GM23338 (cell line): ENCODE measurements at regions not wholly inside any gene's neighbourhood (a gene's known extent, or its start where the extent isn't known, plus 50 kb on each side); places are given as distances from the start of the nearest gene placed in this dataset.

Experiments used
- ATAC-seq: fragments of 200-7000 bp; cut with Tn5 transposase; 3 replicates; pipeline ENCODE4 v1.9.1; 2020
- DNase-seq: peaks from one replicate; pipeline ENCODE4 v3.0.0-alpha.2; 2015; ENCODE audit warnings: low spot score
- H2AFZ ChIP-seq: fragments of 200-600 bp; sonication (generic); 2 replicates; pipeline ENCODE4 v1.8.0; 2016; ENCODE audit warnings: antibody characterized with exemption, mild to moderate bottlenecking, moderate library complexity
- H3F3A ChIP-seq: fragments of 200-600 bp; sonication (generic); replicated peaks from 2 replicates; pipeline ENCODE4 v1.8.0; 2017; ENCODE audit warnings: antibody characterized with exemption, mixed run types, low read depth
- H3K27ac ChIP-seq: fragments of 200-600 bp; sonication (generic); 2 replicates; pipeline ENCODE4 v1.6.1; 2016; ENCODE audit warnings: low read depth
- H3K27me3 ChIP-seq: fragments of 200-600 bp; sonication (generic); 2 replicates; pipeline ENCODE4 v1.8.0; 2016; ENCODE audit warnings: mild to moderate bottlenecking, mixed run types, moderate library complexity; ENCODE audit not compliant: insufficient read depth
- H3K36me3 ChIP-seq: fragments of 200-600 bp; sonication (generic); 2 replicates; pipeline ENCODE4 v1.8.0; 2016; ENCODE audit warnings: mild to moderate bottlenecking; ENCODE audit not compliant: insufficient read depth
- H3K4me1 ChIP-seq: fragments of 200-600 bp; sonication (generic); 2 replicates; pipeline ENCODE4 v1.8.0; 2016; ENCODE audit warnings: mild to moderate bottlenecking, moderate library complexity; ENCODE audit not compliant: insufficient read depth
- H3K4me2 ChIP-seq: fragments of 200-600 bp; sonication (generic); 2 replicates; pipeline ENCODE4 v1.7.1; 2017; ENCODE audit warnings: mixed run types
- H3K4me3 ChIP-seq: fragments of 200-600 bp; sonication (generic); 2 replicates; pipeline ENCODE4 v1.6.1; 2016; ENCODE audit warnings: mixed run types
- H3K79me2 ChIP-seq: fragments of 200-600 bp; sonication (generic); replicated peaks from 2 replicates; pipeline ENCODE4 v1.8.0; 2017; ENCODE audit warnings: mild to moderate bottlenecking; ENCODE audit not compliant: insufficient read depth
- H3K9me2 ChIP-seq: fragments of 200-600 bp; sonication (generic); 2 replicates; pipeline ENCODE4 v1.8.0; 2017; ENCODE audit not compliant: insufficient read depth
- H4K20me1 ChIP-seq: fragments of 200-600 bp; sonication (generic); replicated peaks from 2 replicates; pipeline ENCODE4 v1.8.0; 2017; ENCODE audit warnings: mild to moderate bottlenecking; ENCODE audit not compliant: insufficient read depth
- H3K27ac Mint-ChIP-seq: 2 replicates; pipeline ENCODE4 v1.8.0; 2020; ENCODE audit warnings: inconsistent platforms, mild to moderate bottlenecking, moderate library complexity, mixed read lengths
- H3K27me3 Mint-ChIP-seq: 3 replicates; pipeline ENCODE4 v1.8.0; 2022; ENCODE audit warnings: low read depth, mild to moderate bottlenecking, moderate library complexity, mixed read lengths, inconsistent platforms; ENCODE audit not compliant: insufficient read depth, poor library complexity
- H3K36me3 Mint-ChIP-seq: 3 replicates; pipeline ENCODE4 v1.8.0; 2021; ENCODE audit warnings: low read depth, mild to moderate bottlenecking, inconsistent platforms, moderate library complexity, mixed read lengths
- H3K4me1 Mint-ChIP-seq: 3 replicates; pipeline ENCODE4 v1.8.0; 2020; ENCODE audit warnings: mild to moderate bottlenecking, inconsistent platforms, mixed read lengths
- H3K4me3 Mint-ChIP-seq: 3 replicates; pipeline ENCODE4 v1.8.0; 2021; ENCODE audit warnings: moderate library complexity, mild to moderate bottlenecking, inconsistent platforms, mixed read lengths
- H3K9me3 Mint-ChIP-seq: 3 replicates; pipeline ENCODE4 v1.8.0; 2020; ENCODE audit warnings: moderate library complexity, mild to moderate bottlenecking, inconsistent platforms, mixed read lengths
- CREB1 ChIP-seq: fragments of 250-450 bp; sonication (Bioruptor Pico); IDR thresholded peaks from 2 replicates; pipeline ENCODE4 v1.5.0; 2020; ENCODE audit warnings: low read depth, mild to moderate bottlenecking, moderate library complexity
- CTCF ChIP-seq, 2 experiments: fragments of 200-600 bp in 1 of 2; sonication (generic) in 1 of 2; conservative IDR thresholded peaks; 2 replicates each; pipeline versions ENCODE4 v1.5.1 to v1.6.1; 2016 to 2017; ENCODE audit warnings: antibody characterized with exemption in 2 of 2, low read depth in 2 of 2, mild to moderate bottlenecking in 2 of 2, moderate library complexity in 1 of 2
- ETS1 ChIP-seq: IDR thresholded peaks from 2 replicates; pipeline ENCODE4 v1.6.1; 2016; ENCODE audit warnings: antibody characterized with exemption
- EZH2 ChIP-seq: fragments of 200-600 bp; sonication (generic); IDR thresholded peaks from one replicate; pipeline ENCODE4 v1.8.0; 2017; ENCODE audit warnings: antibody characterized with exemption, mild to moderate bottlenecking, low read depth; ENCODE audit not compliant: unreplicated experiment
- EZH2phosphoT487 ChIP-seq: fragments of 200-600 bp; sonication (generic); IDR thresholded peaks from one replicate; pipeline ENCODE4 v1.8.1; 2018; ENCODE audit warnings: antibody characterized with exemption; ENCODE audit not compliant: unreplicated experiment
- JUNB ChIP-seq: IDR thresholded peaks from one replicate; pipeline ENCODE4 v1.6.1; 2016; ENCODE audit warnings: antibody characterized with exemption; ENCODE audit not compliant: unreplicated experiment
- NANOG ChIP-seq: IDR thresholded peaks from 2 replicates; pipeline ENCODE4 v1.6.1; 2016; ENCODE audit warnings: antibody characterized with exemption, borderline replicate concordance
- POLR2AphosphoS5 ChIP-seq: IDR thresholded peaks from 2 replicates; pipeline ENCODE4 v1.6.1; 2016; ENCODE audit warnings: antibody characterized with exemption, low read depth
- REST ChIP-seq: IDR thresholded peaks from one replicate; pipeline ENCODE4 v1.6.1; 2018; ENCODE audit warnings: antibody characterized with exemption; ENCODE audit not compliant: unreplicated experiment
- STAT1 ChIP-seq: IDR thresholded peaks from one replicate; pipeline ENCODE4 v1.6.1; 2016; ENCODE audit warnings: antibody characterized with exemption; ENCODE audit not compliant: unreplicated experiment
- ZNF114 ChIP-seq: fragments of 250-450 bp; sonication (Bioruptor Pico); IDR thresholded peaks from 2 replicates; pipeline ENCODE4 v1.5.0; 2020; ENCODE audit warnings: mild to moderate bottlenecking, moderate library complexity
- ZNF331 ChIP-seq: fragments of 250-450 bp; sonication (Bioruptor Pico); IDR thresholded peaks from 2 replicates; pipeline ENCODE4 v1.5.0; 2020; ENCODE audit warnings: low read depth, mild to moderate bottlenecking, moderate library complexity
- ZNF462 ChIP-seq: fragments of 250-450 bp; sonication (Bioruptor Pico); IDR thresholded peaks from 2 replicates; pipeline ENCODE4 v1.5.0; 2020; ENCODE audit warnings: mild to moderate bottlenecking, moderate library complexity

GRCh38 chr1:83077411-83077810 is 921.5 kb downstream of the TTLL7 start:
- Histone ChIP-seq H3K4me1 (no peaks in the 10 kb centered on the region), H3K4me2 (no peak overlapping the region; the same call in 1 of the 2 replicates), H3K79me2 (no peaks in the 10 kb centered on the region), H4K20me1 (no peaks in the 10 kb centered on the region), H3K36me3 (no peaks in the 10 kb centered on the region), H3K27ac (no peak overlapping the region), H3K9me2 (no peaks in the 10 kb centered on the region), H3K27me3 (no peaks in the 10 kb centered on the region), H3F3A (no peaks in the 10 kb centered on the region), H2AFZ (no peak overlapping the region), H3K4me3 (no peak overlapping the region)
- H3K4me1 Mint-ChIP-seq = peaks cover 12% of the 10 kb centered on the region
- no peak for ATAC-seq
- H3K27me3 Mint-ChIP-seq = no peaks in the 10 kb centered on the region
- no peak overlapping the region for H3K4me3 Mint-ChIP-seq
- no peak overlapping the region for H3K27ac Mint-ChIP-seq
- no peak for DNase-seq
- H3K9me3 Mint-ChIP-seq = peaks cover 2% of the 10 kb centered on the region; the same call in 1 of the 3 replicates
- H3K36me3 Mint-ChIP-seq = peaks cover 3% of the 10 kb centered on the region; the same call in 1 of the 3 replicates
- no peak for TF ChIP-seq CTCF (conservative IDR thresholded peaks at IDR 0.05; ENCODE audit: low read depth in 2 of 2)
- no peak for TF ChIP-seq STAT1
- TF ChIP-seq CREB1 = no peak
- no peak for TF ChIP-seq JUNB
- no peak for TF ChIP-seq REST
- no peak for TF ChIP-seq ZNF331 (CRISPR knock-in tag)
- no peak for TF ChIP-seq EZH2
- TF ChIP-seq ZNF462 = no peak
- no peak for TF ChIP-seq ETS1
- TF ChIP-seq NANOG = no peak
- no peak for TF ChIP-seq ZNF114 (CRISPR knock-in tag)
- no peak for TF ChIP-seq EZH2phosphoT487
- no peak for TF ChIP-seq POLR2AphosphoS5
